HEK293 (cell line): ENCODE measurements at regions not wholly inside any gene's neighbourhood (a gene's known extent, or its start where the extent isn't known, plus 50 kb on each side); places are given as distances from the start of the nearest gene placed in this dataset.

Experiments used
- CTCF ChIA-PET: fragments of 350-600 bp; formaldehyde crosslinking; extraction: SDS; loops from one replicate; lab custom pipeline; 2021; ENCODE audit warnings: antibody characterized with exemption; lab: Yijun Ruan, JAX
- POLR2A ChIA-PET: fragments of 300-600 bp; formaldehyde crosslinking; extraction: SDS; loops from one replicate; lab custom pipeline; 2020; ENCODE audit warnings: antibody characterized with exemption, inconsistent platforms; lab: Yijun Ruan, JAX
- H3K27ac ChIP-seq: fragments of 200-500 bp; sonication (Bioruptor generic); 2 replicates; pipeline ENCODE4 v1.5.1; 2014; ENCODE audit warnings: low read depth, low read length, control low read depth, inconsistent platforms; ENCODE audit errors: extremely low read depth
- H3K36me3 ChIP-seq, 2 experiments: fragments of 200-500 bp in 1 of 2; sonication (Bioruptor generic) in 1 of 2; 1 replicate in 1 of 2; 2 replicates in 1 of 2; pipeline ENCODE4 v1.5.1; 2014 to 2017; ENCODE audit warnings: inconsistent platforms in 2 of 2, low read length in 2 of 2; ENCODE audit not compliant: control insufficient read depth in 2 of 2, insufficient read depth in 1 of 2
- H3K4me1 ChIP-seq: fragments of 200-500 bp; sonication (Bioruptor generic); 2 replicates; pipeline ENCODE4 v1.5.1; 2014; ENCODE audit warnings: mild to moderate bottlenecking, low read length, inconsistent platforms; ENCODE audit not compliant: control insufficient read depth, insufficient read depth
- H3K4me3 ChIP-seq: 2 replicates; pipeline ENCODE4 v1.5.1; 2011; ENCODE audit warnings: low read depth, mild to moderate bottlenecking, control low read depth, low read length, moderate library complexity
- H3K9me3 ChIP-seq: fragments of 200-500 bp; sonication (Bioruptor generic); 2 replicates; pipeline ENCODE4 v1.5.1; 2014; ENCODE audit warnings: low read depth, low read length, inconsistent platforms; ENCODE audit not compliant: control insufficient read depth, insufficient read depth
- ATF2 ChIP-seq: fragments of 450-650 bp; formaldehyde crosslinking; IDR thresholded peaks from 2 replicates; pipeline ENCODE4 v1.5.1; 2016; ENCODE audit warnings: missing biosample characterization, missing genetic modification characterization, low read depth
- REPIN1 ChIP-seq: fragments of 450-650 bp; formaldehyde crosslinking; IDR thresholded peaks from 2 replicates; pipeline ENCODE4 v1.5.1; 2017; ENCODE audit warnings: missing biosample characterization, missing genetic modification characterization, low read depth
- REST ChIP-seq: fragments of 450-650 bp; formaldehyde crosslinking; IDR thresholded peaks from 2 replicates; pipeline ENCODE4 v1.5.1; 2016; ENCODE audit warnings: missing biosample characterization, missing genetic modification characterization
- SP7 ChIP-seq: fragments of 450-650 bp; formaldehyde crosslinking; IDR thresholded peaks from 2 replicates; pipeline ENCODE4 v1.5.1; 2016; ENCODE audit warnings: missing biosample characterization, missing genetic modification characterization
- YY1 ChIP-seq: fragments of 450-650 bp; formaldehyde crosslinking; IDR thresholded peaks from 2 replicates; pipeline ENCODE4 v1.5.1; 2018; ENCODE audit warnings: missing biosample characterization, missing genetic modification characterization
- ZBTB1 ChIP-seq: fragments of 450-650 bp; formaldehyde crosslinking; IDR thresholded peaks from 2 replicates; pipeline ENCODE4 v1.5.1; 2016; ENCODE audit warnings: missing biosample characterization, missing genetic modification characterization
- ZBTB11 ChIP-seq: fragments of 450-650 bp; formaldehyde crosslinking; conservative IDR thresholded peaks from 2 replicates; pipeline ENCODE4 v1.5.1; 2016; ENCODE audit warnings: low read depth, missing biosample characterization, missing genetic modification characterization
- ZBTB26 ChIP-seq: fragments of 450-650 bp; formaldehyde crosslinking; optimal IDR thresholded peaks from 2 replicates; pipeline ENCODE3; 2016; ENCODE audit warnings: missing biosample characterization, mild to moderate bottlenecking, missing genetic modification characterization
- ZFP3 ChIP-seq: fragments of 450-650 bp; formaldehyde crosslinking; IDR thresholded peaks from 2 replicates; pipeline ENCODE4 v1.5.1; 2016; ENCODE audit warnings: low read depth, missing biosample characterization, missing genetic modification characterization
- ZNF157 ChIP-seq: fragments of 450-650 bp; formaldehyde crosslinking; IDR thresholded peaks from 2 replicates; pipeline ENCODE4 v1.5.1; 2016; ENCODE audit warnings: missing biosample characterization, missing genetic modification characterization
- ZNF175 ChIP-seq: fragments of 450-650 bp; formaldehyde crosslinking; IDR thresholded peaks from 2 replicates; pipeline ENCODE4 v1.5.1; 2016; ENCODE audit warnings: missing biosample characterization, missing genetic modification characterization
- ZNF202 ChIP-seq: fragments of 450-650 bp; formaldehyde crosslinking; IDR thresholded peaks from 2 replicates; pipeline ENCODE4 v1.5.1; 2016; ENCODE audit warnings: missing biosample characterization, missing genetic modification characterization, borderline replicate concordance
- ZNF26 ChIP-seq: fragments of 450-650 bp; formaldehyde crosslinking; IDR thresholded peaks from 2 replicates; pipeline ENCODE4 v1.5.1; 2016; ENCODE audit warnings: missing biosample characterization, missing genetic modification characterization
- ZNF510 ChIP-seq: fragments of 450-650 bp; formaldehyde crosslinking; IDR thresholded peaks from 2 replicates; pipeline ENCODE4 v1.5.1; 2018; ENCODE audit warnings: mild to moderate bottlenecking, missing genetic modification characterization, missing biosample characterization; ENCODE audit not compliant: insufficient replicate concordance
- ZNF518A ChIP-seq: fragments of 450-650 bp; formaldehyde crosslinking; conservative IDR thresholded peaks from 2 replicates; pipeline ENCODE4 v1.5.1; 2016; ENCODE audit warnings: low read depth, missing biosample characterization, missing genetic modification characterization
- ZNF791 ChIP-seq: fragments of 450-650 bp; formaldehyde crosslinking; IDR thresholded peaks from 2 replicates; pipeline ENCODE4 v1.5.1; 2016; ENCODE audit warnings: missing biosample characterization, missing genetic modification characterization
- ZNF792 ChIP-seq: fragments of 450-650 bp; formaldehyde crosslinking; IDR thresholded peaks from 2 replicates; pipeline ENCODE4 v1.5.1; 2016; ENCODE audit warnings: missing biosample characterization, missing genetic modification characterization

- TF ChIP-seq ATF2 (tag by site-specific recombination) (no peak), ZNF518A (no peak), YY1 (tag by site-specific recombination) (no peak), ZNF792 (tag by site-specific recombination) (no peak), ZBTB1 (tag by site-specific recombination) (no peak), ZNF791 (tag by site-specific recombination) (no peak), ZFP3 (tag by site-specific recombination) (no peak), REPIN1 (no peak), ZNF175 (no peak), ZBTB11 (tag by site-specific recombination) (no peak), ZNF26 (tag by site-specific recombination) (no peak), ZNF202 (tag by site-specific recombination) (no peak), REST (tag by site-specific recombination) (no peak), ZBTB26 (tag by site-specific recombination) (no peak), ZNF157 (tag by site-specific recombination) (no peak), ZNF510 (no peak), SP7 (tag by site-specific recombination) (no peak)
- POLR2A ChIA-PET: no interaction called here
- Histone ChIP-seq H3K4me3 (no peak overlapping the region), H3K4me1 (no peaks in the 10 kb centered on the region), H3K36me3 (no peaks in the 10 kb centered on the region), H3K9me3 (no peaks in the 10 kb centered on the region), H3K27ac (no peak overlapping the region)
- CTCF ChIA-PET: interaction anchor here (0.8 kb wide), 1 partner anchor 295 kb away, joined by 7 read pairs; no protein-coding TSS in a partner anchor
These were observed 934.2 kb upstream of the RAG2 start for GRCh38 chr11:37532271-37532670.
